Panc1 (cell line): ENCODE measurements at regions not wholly inside any gene's neighbourhood (a gene's known extent, or its start where the extent isn't known, plus 50 kb on each side); places are given as distances from the start of the nearest gene placed in this dataset.

ENCODE experiments used
- POLR2AphosphoS5 ChIP-seq: IDR thresholded peaks from 2 replicates; pipeline ENCODE4 v1.6.1; 2012; ENCODE audit warnings: mild to moderate bottlenecking, low read depth, low read length, moderate library complexity
- TCF7L2 ChIP-seq: IDR thresholded peaks from 2 replicates; pipeline ENCODE4 v1.6.1; 2011; ENCODE audit warnings: mild to moderate bottlenecking, low read depth, low read length, inconsistent platforms
- TF ChIP-seq, protein P1 (sequence below): fragments of 450-650 bp; IDR thresholded peaks from 2 replicates; pipeline ENCODE4 v1.5.1; 2017; ENCODE audit warnings: mild to moderate bottlenecking
- TF ChIP-seq, protein P2 (sequence below), 2 experiments: IDR thresholded peaks; 2 replicates each; pipeline ENCODE4 v1.6.1; 2011 to 2012; ENCODE audit warnings: low read depth in 2 of 2, control low read depth in 1 of 2, low read length in 1 of 2, mild to moderate bottlenecking in 1 of 2, moderate library complexity in 1 of 2; ENCODE audit not compliant: insufficient read depth in 1 of 2

DNA sequence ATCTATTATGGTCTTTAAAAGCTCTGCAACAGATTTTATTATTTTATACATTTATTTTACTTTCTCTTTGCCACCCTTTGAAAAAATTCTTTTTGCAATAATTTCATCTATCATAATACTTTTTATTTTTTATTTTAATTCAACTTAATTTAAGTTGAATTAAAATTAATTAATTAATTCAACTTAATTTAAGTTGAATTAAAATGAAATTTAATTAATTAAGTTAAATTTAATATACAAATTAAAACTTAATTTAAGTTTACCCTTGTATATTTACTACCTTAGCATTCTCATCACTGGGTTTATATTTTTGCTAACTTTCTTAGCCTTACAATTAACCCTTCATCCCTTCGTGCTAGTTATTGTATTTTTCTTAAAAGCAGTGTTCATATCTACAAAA, 301.4 kb downstream of the SLITRK5 start:
- TF ChIP-seq, protein P1, sequence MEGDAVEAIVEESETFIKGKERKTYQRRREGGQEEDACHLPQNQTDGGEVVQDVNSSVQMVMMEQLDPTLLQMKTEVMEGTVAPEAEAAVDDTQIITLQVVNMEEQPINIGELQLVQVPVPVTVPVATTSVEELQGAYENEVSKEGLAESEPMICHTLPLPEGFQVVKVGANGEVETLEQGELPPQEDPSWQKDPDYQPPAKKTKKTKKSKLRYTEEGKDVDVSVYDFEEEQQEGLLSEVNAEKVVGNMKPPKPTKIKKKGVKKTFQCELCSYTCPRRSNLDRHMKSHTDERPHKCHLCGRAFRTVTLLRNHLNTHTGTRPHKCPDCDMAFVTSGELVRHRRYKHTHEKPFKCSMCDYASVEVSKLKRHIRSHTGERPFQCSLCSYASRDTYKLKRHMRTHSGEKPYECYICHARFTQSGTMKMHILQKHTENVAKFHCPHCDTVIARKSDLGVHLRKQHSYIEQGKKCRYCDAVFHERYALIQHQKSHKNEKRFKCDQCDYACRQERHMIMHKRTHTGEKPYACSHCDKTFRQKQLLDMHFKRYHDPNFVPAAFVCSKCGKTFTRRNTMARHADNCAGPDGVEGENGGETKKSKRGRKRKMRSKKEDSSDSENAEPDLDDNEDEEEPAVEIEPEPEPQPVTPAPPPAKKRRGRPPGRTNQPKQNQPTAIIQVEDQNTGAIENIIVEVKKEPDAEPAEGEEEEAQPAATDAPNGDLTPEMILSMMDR: no peak
- TF ChIP-seq POLR2AphosphoS5: no peak
- TF ChIP-seq, protein P2, sequence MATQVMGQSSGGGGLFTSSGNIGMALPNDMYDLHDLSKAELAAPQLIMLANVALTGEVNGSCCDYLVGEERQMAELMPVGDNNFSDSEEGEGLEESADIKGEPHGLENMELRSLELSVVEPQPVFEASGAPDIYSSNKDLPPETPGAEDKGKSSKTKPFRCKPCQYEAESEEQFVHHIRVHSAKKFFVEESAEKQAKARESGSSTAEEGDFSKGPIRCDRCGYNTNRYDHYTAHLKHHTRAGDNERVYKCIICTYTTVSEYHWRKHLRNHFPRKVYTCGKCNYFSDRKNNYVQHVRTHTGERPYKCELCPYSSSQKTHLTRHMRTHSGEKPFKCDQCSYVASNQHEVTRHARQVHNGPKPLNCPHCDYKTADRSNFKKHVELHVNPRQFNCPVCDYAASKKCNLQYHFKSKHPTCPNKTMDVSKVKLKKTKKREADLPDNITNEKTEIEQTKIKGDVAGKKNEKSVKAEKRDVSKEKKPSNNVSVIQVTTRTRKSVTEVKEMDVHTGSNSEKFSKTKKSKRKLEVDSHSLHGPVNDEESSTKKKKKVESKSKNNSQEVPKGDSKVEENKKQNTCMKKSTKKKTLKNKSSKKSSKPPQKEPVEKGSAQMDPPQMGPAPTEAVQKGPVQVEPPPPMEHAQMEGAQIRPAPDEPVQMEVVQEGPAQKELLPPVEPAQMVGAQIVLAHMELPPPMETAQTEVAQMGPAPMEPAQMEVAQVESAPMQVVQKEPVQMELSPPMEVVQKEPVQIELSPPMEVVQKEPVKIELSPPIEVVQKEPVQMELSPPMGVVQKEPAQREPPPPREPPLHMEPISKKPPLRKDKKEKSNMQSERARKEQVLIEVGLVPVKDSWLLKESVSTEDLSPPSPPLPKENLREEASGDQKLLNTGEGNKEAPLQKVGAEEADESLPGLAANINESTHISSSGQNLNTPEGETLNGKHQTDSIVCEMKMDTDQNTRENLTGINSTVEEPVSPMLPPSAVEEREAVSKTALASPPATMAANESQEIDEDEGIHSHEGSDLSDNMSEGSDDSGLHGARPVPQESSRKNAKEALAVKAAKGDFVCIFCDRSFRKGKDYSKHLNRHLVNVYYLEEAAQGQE (IDR thresholded peaks at IDR 0.05; ENCODE audit: insufficient read depth in 1 of 2, low read depth in 2 of 2, low read length in 1 of 2): no peak
- no peak for TF ChIP-seq TCF7L2
